HepG2 (cell line): ENCODE measurements at regions not wholly inside any gene's neighbourhood (a gene's known extent, or its start where the extent isn't known, plus 50 kb on each side); places are given as distances from the start of the nearest gene placed in this dataset.

Experiments
- ATAC-seq: fragments of 200-7000 bp; cut with Tn5 transposase; 3 replicates; pipeline ENCODE4 v1.9.1; 2020; ENCODE audit warnings: mild to moderate bottlenecking, moderate library complexity
- BruUV-seq: library from RNA; stranded (reverse); fragments of 400-500 nt; replicated peaks from 2 replicates; lab custom pipeline; 2021; lab: Mats Ljungman, UMichigan
- CTCF ChIA-PET: fragments of 300-600 bp; formaldehyde crosslinking; extraction: SDS; loops from one replicate; lab custom pipeline; 2021; ENCODE audit warnings: low total read pairs, inconsistent platforms, low intra/inter-chr PET ratio; lab: Yijun Ruan, JAX
- POLR2A ChIA-PET: fragments of 350-600 bp; sonication (Branson Sonifier 250); formaldehyde crosslinking; loops from one replicate; lab custom pipeline; 2020; ENCODE audit warnings: antibody characterized with exemption, inconsistent platforms; lab: Yijun Ruan, JAX
- DNase-seq: peaks from one replicate; pipeline ENCODE4 v3.0.0-alpha.2; 2015; ENCODE audit warnings: low spot score
- FAIRE-seq: peaks from 3 replicates; lab custom pipeline; 2011; peaks lifted over from hg19 to GRCh38; lab: Jason Lieb, UNC
- H2AFZ ChIP-seq: one replicate; pipeline ENCODE4 v1.6.1; 2011; ENCODE audit warnings: low read length, inconsistent platforms
- H3K27ac ChIP-seq: fragments of 300-600 bp; 3 replicates; pipeline ENCODE4 v1.8.0; 2011; ENCODE audit warnings: mixed run types, mild to moderate bottlenecking, mixed read lengths, low read length, inconsistent platforms; ENCODE audit not compliant: insufficient read depth; ENCODE audit errors: extremely low read length
- H3K27me3 ChIP-seq, 2 experiments: fragments of 200-600 bp in 1 of 2; 2 replicates in 1 of 2; 3 replicates in 1 of 2; pipeline versions ENCODE4 v1.6.0 to v1.8.0; 2011; ENCODE audit warnings: low read length in 2 of 2, mild to moderate bottlenecking in 2 of 2, moderate library complexity in 2 of 2, inconsistent platforms in 1 of 2; ENCODE audit not compliant: insufficient read depth in 2 of 2, control insufficient read depth in 1 of 2
- H3K36me3 ChIP-seq, 2 experiments: fragments of 200-600 bp in 1 of 2; replicated peaks in 1 of 2; 2 replicates in 1 of 2; 3 replicates in 1 of 2; pipeline versions ENCODE4 v1.5.1 to v1.8.0; 2011; ENCODE audit warnings: low read length in 2 of 2, inconsistent platforms in 1 of 2; ENCODE audit not compliant: insufficient read depth in 2 of 2, control insufficient read depth in 1 of 2
- H3K4me1 ChIP-seq: 2 replicates; pipeline ENCODE4 v1.5.1; 2012; ENCODE audit warnings: low read length, inconsistent platforms; ENCODE audit not compliant: insufficient read depth
- H3K4me2 ChIP-seq: 2 replicates; pipeline ENCODE4 v1.6.0; 2011; ENCODE audit warnings: low read depth, low read length, inconsistent platforms
- H3K4me3 ChIP-seq, 3 experiments: fragments of 200-600 bp in 1 of 3; sonication (generic), shearing (Covaris generic) in 1 of 3; replicated peaks in 1 of 3; 2 replicates each; pipeline ENCODE4 v1.5.1; 2011 to 2016; ENCODE audit warnings: low read length in 3 of 3, inconsistent platforms in 2 of 3, low read depth in 2 of 3, mild to moderate bottlenecking in 2 of 3, control low read depth in 1 of 3, mixed read lengths in 1 of 3; ENCODE audit not compliant: insufficient read depth in 1 of 3
- H3K79me2 ChIP-seq: one replicate; pipeline ENCODE4 v1.6.1; 2011; ENCODE audit warnings: low read length, inconsistent platforms; ENCODE audit not compliant: insufficient read depth
- H3K9ac ChIP-seq: 2 replicates; pipeline ENCODE4 v1.6.0; 2011; ENCODE audit warnings: mild to moderate bottlenecking, low read depth, low read length, inconsistent platforms; ENCODE audit not compliant: insufficient read depth
- H3K9me3 ChIP-seq: 2 replicates; pipeline ENCODE4 v1.5.1; 2012; ENCODE audit warnings: mild to moderate bottlenecking, low read length
- H4K20me1 ChIP-seq: 2 replicates; pipeline ENCODE4 v1.6.0; 2011; ENCODE audit warnings: inconsistent platforms, mild to moderate bottlenecking, low read length, moderate library complexity; ENCODE audit not compliant: insufficient read depth
- ATF7-NPFF ChIP-seq: sonication (generic); formaldehyde crosslinking; IDR thresholded peaks from 2 replicates; pipeline ENCODE4 v1.8.1; 2023; ENCODE audit warnings: mild to moderate bottlenecking, low read depth, missing genetic modification reagents, moderate library complexity
- SMYD3 ChIP-seq: sonication (generic); formaldehyde crosslinking; IDR thresholded peaks from 2 replicates; pipeline ENCODE4 v1.8.1; 2023; ENCODE audit warnings: mild to moderate bottlenecking, missing genetic modification reagents
- TAF15 ChIP-seq: fragments of 200-400 bp; formaldehyde crosslinking; IDR thresholded peaks from one replicate; pipeline ENCODE4 v1.6.1; 2018; ENCODE audit warnings: mild to moderate bottlenecking, low read depth, low read length; ENCODE audit not compliant: poor library complexity, severe bottlenecking
- ZFP36L2 ChIP-seq: sonication (generic); formaldehyde crosslinking; IDR thresholded peaks from 2 replicates; pipeline ENCODE4 v1.4.0; 2020; ENCODE audit warnings: missing genetic modification reagents
- ZNF468 ChIP-seq: sonication (generic); formaldehyde crosslinking; IDR thresholded peaks from 2 replicates; pipeline ENCODE4 v1.8.0; 2022; ENCODE audit warnings: mild to moderate bottlenecking, moderate library complexity, missing genetic modification reagents
- WGBS: methylation state at CpG from one replicate; pipeline ENCODE4 v1.1.6; 2017; ENCODE audit warnings: low lambda C conversion rate; 5-methylcytosine and 5-hydroxymethylcytosine counted together
- in situ Hi-C: cut with HindIII; loops from 2 replicates; pipeline ENCODE4 v1.10.0; 2017; ENCODE audit warnings: low pct_unique_long_range_greater_than_20kb; ENCODE audit not compliant: extremely low pct_ligation_motif_present
- intact Hi-C: fragments of 100-400 bp; cut with micrococcal nuclease; formaldehyde crosslinking; loops from one replicate; pipeline ENCODE4 v1.10.0; 2022; ENCODE audit not compliant: unreplicated experiment
- TF ChIP-seq, protein P1 (sequence below): sonication (generic); formaldehyde crosslinking; IDR thresholded peaks from 2 replicates; pipeline ENCODE4 v1.4.0; 2020; ENCODE audit warnings: missing genetic modification reagents, mild to moderate bottlenecking, borderline replicate concordance
- TF ChIP-seq, protein P2 (sequence below): sonication (generic); formaldehyde crosslinking; IDR thresholded peaks from 2 replicates; pipeline ENCODE4 v1.5.0; 2020; ENCODE audit warnings: missing genetic modification reagents, mild to moderate bottlenecking, borderline replicate concordance
- TF ChIP-seq, protein P3 (sequence below): sonication (generic); formaldehyde crosslinking; IDR thresholded peaks from 2 replicates; pipeline ENCODE4; 2020; ENCODE audit warnings: missing genetic modification reagents, mild to moderate bottlenecking, borderline replicate concordance
- TF ChIP-seq, protein P4 (sequence below): sonication (generic); formaldehyde crosslinking; IDR thresholded peaks from 2 replicates; pipeline ENCODE4 v1.4.0; 2020; ENCODE audit warnings: missing genetic modification reagents, mild to moderate bottlenecking, borderline replicate concordance

DNA sequence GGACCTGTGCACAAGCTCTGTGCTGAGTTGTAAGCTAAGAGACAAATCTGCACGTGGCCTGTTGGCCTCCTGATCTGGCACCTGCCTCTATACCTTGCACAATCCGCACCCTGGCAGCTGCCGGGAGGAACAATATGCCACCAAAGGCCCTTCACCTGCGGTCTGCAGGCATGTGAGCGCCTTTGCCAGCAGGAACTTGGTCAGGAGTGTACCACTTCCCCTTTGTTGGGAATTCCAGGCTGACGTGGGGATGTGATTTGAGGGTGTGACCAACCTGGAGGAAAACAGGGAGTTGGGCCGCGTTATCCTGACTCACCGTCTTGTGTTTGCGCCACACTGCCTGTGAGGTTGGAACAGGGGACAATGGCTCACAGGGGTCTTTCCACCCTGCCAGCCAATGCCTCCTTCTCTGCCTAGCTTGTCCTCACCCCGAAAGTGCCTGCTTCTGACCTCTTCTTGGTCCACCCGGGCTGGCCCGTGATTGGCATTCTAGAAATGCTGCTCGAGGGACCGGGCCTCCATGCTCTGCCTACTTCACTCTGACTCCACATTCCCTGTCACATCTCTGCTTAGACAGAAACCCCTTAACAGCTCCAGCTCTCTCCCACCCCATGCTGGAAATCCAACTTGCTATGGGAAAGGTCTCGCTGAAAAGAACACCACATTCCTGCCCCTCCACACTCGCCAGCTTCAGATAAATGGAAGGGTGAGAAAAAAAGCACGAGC is 67.1 kb upstream of the MAP4K4 start (continued):
- TF ChIP-seq, protein P1, sequence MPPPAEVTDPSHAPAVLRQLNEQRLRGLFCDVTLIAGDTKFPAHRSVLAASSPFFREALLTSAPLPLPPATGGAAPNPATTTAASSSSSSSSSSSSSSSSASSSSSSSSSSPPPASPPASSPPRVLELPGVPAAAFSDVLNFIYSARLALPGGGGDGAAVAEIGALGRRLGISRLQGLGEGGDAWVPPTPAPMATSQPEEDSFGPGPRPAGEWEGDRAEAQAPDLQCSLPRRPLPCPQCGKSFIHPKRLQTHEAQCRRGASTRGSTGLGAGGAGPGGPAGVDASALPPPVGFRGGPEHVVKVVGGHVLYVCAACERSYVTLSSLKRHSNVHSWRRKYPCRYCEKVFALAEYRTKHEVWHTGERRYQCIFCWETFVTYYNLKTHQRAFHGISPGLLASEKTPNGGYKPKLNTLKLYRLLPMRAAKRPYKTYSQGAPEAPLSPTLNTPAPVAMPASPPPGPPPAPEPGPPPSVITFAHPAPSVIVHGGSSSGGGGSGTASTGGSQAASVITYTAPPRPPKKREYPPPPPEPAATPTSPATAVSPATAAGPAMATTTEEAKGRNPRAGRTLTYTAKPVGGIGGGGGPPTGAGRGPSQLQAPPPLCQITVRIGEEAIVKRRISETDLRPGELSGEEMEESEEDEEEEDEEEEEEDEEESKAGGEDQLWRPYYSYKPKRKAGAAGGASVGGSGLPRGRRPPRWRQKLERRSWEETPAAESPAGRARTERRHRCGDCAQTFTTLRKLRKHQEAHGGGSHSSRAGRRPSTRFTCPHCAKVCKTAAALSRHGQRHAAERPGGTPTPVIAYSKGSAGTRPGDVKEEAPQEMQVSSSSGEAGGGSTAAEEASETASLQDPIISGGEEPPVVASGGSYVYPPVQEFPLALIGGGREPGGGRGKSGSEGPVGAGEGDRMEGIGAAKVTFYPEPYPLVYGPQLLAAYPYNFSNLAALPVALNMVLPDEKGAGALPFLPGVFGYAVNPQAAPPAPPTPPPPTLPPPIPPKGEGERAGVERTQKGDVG, result peak; percentile 43; the same call in 1 of the 2 replicates
- TF ChIP-seq, protein P2, sequence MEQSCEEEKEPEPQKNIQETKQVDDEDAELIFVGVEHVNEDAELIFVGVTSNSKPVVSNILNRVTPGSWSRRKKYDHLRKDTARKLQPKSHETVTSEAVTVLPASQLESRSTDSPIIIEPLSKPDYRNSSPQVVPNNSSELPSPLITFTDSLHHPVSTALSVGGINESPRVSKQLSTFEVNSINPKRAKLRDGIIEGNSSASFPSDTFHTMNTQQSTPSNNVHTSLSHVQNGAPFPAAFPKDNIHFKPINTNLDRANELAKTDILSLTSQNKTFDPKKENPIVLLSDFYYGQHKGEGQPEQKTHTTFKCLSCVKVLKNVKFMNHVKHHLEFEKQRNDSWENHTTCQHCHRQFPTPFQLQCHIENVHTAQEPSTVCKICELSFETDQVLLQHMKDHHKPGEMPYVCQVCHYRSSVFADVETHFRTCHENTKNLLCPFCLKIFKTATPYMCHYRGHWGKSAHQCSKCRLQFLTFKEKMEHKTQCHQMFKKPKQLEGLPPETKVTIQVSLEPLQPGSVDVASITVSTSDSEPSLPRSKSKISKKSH (CRISPR knock-in tag), result peak; percentile 48; the same call in 1 of the 2 replicates

DNA sequence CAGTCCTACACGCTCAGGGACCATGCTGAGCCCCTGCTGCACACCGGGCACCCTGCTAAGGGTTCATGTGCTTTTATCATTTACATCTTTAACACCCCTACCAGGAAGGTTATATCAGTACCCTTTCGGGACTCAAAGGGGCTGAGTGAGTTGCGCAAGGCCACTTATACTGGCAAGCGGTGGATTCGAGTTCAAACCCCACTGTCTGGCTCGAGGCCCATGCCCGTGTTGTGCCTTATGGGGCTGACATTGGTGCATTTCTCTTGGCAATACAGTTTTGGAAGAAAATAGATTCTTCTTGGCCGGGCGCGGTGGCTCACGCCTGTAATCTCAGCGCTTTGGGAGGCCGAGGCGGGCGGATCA is 69.5 kb upstream of the MAP4K4 start:
- Histone ChIP-seq H3K4me1 (peaks cover 61% of the 10 kb centered on the region), H3K9ac (no peak overlapping the region), H3K9me3 (no peaks in the 10 kb centered on the region), H3K4me2 (peak overlapping the region; percentile 53; the same call in 1 of the 2 replicates), H2AFZ (peak overlapping the region; percentile 3), H3K27ac (peak overlapping the region; percentile 36), H3K79me2 (no peaks in the 10 kb centered on the region), H4K20me1 (no peaks in the 10 kb centered on the region), H3K27me3 (no peaks in the 10 kb centered on the region), H3K4me3 (no peak overlapping the region), H3K36me3 (no peaks in the 10 kb centered on the region)
- DNase-seq, result no peak
- no TSS peak for BruUV-seq
- WGBS, result 91% methylated on average over 16 of the region's 16 CpGs
- intact Hi-C loops (no loop called here), in situ Hi-C loops (no loop called here)
- no peak for FAIRE-seq
- ChIA-PET CTCF (no interaction called here), POLR2A (interaction anchor here (0.7 to 1.1 kb wide), 2 partner anchors 13 to 319 kb away, joined by 3 to 4 read pairs; no protein-coding TSS in a partner anchor)
- no peak; the same call in 2 of the 3 replicates for ATAC-seq
- no peak for TF ChIP-seq ZFP36L2 (CRISPR knock-in tag)
- TF ChIP-seq TAF15, result no peak
- TF ChIP-seq, protein P3, sequence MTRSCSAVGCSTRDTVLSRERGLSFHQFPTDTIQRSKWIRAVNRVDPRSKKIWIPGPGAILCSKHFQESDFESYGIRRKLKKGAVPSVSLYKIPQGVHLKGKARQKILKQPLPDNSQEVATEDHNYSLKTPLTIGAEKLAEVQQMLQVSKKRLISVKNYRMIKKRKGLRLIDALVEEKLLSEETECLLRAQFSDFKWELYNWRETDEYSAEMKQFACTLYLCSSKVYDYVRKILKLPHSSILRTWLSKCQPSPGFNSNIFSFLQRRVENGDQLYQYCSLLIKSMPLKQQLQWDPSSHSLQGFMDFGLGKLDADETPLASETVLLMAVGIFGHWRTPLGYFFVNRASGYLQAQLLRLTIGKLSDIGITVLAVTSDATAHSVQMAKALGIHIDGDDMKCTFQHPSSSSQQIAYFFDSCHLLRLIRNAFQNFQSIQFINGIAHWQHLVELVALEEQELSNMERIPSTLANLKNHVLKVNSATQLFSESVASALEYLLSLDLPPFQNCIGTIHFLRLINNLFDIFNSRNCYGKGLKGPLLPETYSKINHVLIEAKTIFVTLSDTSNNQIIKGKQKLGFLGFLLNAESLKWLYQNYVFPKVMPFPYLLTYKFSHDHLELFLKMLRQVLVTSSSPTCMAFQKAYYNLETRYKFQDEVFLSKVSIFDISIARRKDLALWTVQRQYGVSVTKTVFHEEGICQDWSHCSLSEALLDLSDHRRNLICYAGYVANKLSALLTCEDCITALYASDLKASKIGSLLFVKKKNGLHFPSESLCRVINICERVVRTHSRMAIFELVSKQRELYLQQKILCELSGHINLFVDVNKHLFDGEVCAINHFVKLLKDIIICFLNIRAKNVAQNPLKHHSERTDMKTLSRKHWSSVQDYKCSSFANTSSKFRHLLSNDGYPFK, result 0 out of 2 replicates have a peak, but pooled peaks have one; percentile 10
- 0 out of 2 replicates have a peak, but pooled peaks have one; percentile 11 for TF ChIP-seq SMYD3 (CRISPR knock-in tag)
- TF ChIP-seq ZNF468, result no peak
- no peak for TF ChIP-seq ATF7-NPFF
- TF ChIP-seq, protein P4, sequence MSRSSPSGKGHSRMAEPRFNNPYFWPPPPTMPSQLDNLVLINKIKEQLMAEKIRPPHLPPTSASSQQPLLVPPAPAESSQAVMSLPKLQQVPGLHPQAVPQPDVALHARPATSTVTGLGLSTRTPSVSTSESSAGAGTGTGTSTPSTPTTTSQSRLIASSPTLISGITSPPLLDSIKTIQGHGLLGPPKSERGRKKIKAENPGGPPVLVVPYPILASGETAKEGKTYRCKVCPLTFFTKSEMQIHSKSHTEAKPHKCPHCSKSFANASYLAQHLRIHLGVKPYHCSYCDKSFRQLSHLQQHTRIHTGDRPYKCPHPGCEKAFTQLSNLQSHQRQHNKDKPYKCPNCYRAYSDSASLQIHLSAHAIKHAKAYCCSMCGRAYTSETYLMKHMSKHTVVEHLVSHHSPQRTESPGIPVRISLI (CRISPR knock-in tag), result no peak
